Transverse colon (tissue), 3 donors: ENCODE measurements at regions not wholly inside any gene's neighbourhood (a gene's known extent, or its start where the extent isn't known, plus 50 kb on each side); places are given as distances from the start of the nearest gene placed in this dataset.

Experiments
- CTCF ChIP-seq, 5 experiments: fragments of 200-600 bp in 3 of 5; fragments of 450-650 bp in 2 of 5; sonication (generic) in 3 of 5; IDR thresholded peaks; 1 replicate in 2 of 5; 2 replicates in 3 of 5; pipeline ENCODE4 v1.5.1; 2016 to 2017; ENCODE audit warnings: antibody characterized with exemption in 5 of 5, inconsistent platforms in 3 of 5, mild to moderate bottlenecking in 2 of 5, moderate library complexity in 1 of 5
- EP300 ChIP-seq: sonication (generic); formaldehyde crosslinking; IDR thresholded peaks from one replicate; pipeline ENCODE4 v1.6.1; 2017; ENCODE audit warnings: antibody characterized with exemption, low read depth
- POLR2A ChIP-seq: fragments of 450-650 bp; IDR thresholded peaks from one replicate; pipeline ENCODE4 v1.6.1; 2016; ENCODE audit warnings: antibody characterized with exemption, mild to moderate bottlenecking, moderate library complexity

DNA sequence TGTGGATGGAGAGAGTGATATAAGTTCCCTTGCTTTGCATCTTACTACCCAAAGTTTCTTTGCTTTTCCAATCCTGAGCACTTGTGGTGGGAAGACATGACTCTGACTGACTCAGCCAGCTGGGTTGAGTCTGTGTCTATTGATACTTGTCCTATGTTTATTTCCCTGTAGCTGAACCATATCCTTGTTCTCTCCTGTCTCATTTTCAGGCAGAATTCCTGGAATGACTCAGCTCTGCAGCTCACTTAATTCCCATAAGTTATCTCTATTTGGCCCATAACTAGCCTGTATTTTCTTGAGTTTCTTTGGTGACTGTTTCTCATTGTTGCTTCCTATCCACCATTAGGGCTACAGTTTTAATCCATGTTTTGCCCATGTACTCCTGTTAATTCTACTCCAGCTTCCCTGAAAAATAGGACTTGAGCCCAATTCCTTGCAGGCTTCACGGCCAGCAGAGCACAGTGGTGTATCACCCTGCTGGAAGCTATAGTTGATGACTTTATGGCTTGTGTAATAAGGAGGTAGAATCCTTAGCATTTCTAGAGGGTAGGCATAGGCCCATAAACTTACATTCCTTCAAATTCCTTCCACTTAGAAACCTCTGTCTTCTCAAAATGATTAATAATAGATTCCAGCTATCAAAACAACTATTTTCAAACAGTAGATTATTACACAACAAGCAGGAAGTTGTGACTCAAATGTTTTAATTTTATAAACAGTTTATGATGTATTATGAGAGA, 183.1 kb downstream of the TMTC3 start:
- TF ChIP-seq CTCF (IDR thresholded peaks at IDR 0.05) (no peak), POLR2A (no peak), EP300 (no peak)
